NCI-H226 (cell line): ENCODE measurements at regions not wholly inside any gene's neighbourhood (a gene's known extent, or its start where the extent isn't known, plus 50 kb on each side); places are given as distances from the start of the nearest gene placed in this dataset.
"Not testable (repeated sequence)": the region's sequence is repeated elsewhere in the genome, so short reads cannot be mapped to it uniquely, and the experiment has no call there.

Source experiments
- DNase-seq: peaks from one replicate; pipeline ENCODE4 v3.0.0-alpha.2; 2015

GRCh38 chr3:27554706-27555105 lies 70.5 kb upstream of the SLC4A7 start:
- no peak for DNase-seq

GRCh38 chr3:27553886-27554540 lies 69.8 kb upstream of the SLC4A7 start:
- peak; percentile 44 for DNase-seq

GRCh38 chr3:27552708-27553107 lies 68.5 kb upstream of the SLC4A7 start:
- DNase-seq: peak; percentile 84

GRCh38 chr3:27551413-27551812 lies 67.2 kb upstream of the SLC4A7 start:
- not testable (repeated sequence) for DNase-seq

GRCh38 chr3:27545061-27545460 lies 60.9 kb upstream of the SLC4A7 start:
- no peak for DNase-seq

- DNase-seq: no peak
Measured at GRCh38 chr3:27544372-27544865, 60.2 kb upstream of the SLC4A7 start.

GRCh38 chr3:27542476-27542875 lies 58.3 kb upstream of the SLC4A7 start:
- no peak for DNase-seq

- no peak for DNase-seq
Measured at GRCh38 chr3:27540231-27540630, 56.0 kb upstream of the SLC4A7 start.

GRCh38 chr3:27536491-27536890 lies 52.3 kb upstream of the SLC4A7 start:
- no peak for DNase-seq

- peak; percentile 62 for DNase-seq
Measured at GRCh38 chr3:27535809-27536392, 51.7 kb upstream of the SLC4A7 start.

- DNase-seq: peak; percentile 95
Measured at GRCh38 chr3:27533718-27534573, 49.8 kb upstream of the SLC4A7 start.
